ENCODE measurements at regions not wholly inside any gene's neighbourhood (a gene's known extent, or its start where the extent isn't known, plus 50 kb on each side); places are given as distances from the start of the nearest gene placed in this dataset.
A peak's percentile ranks its signal among the peaks of the same experiment; 100 is the strongest.

GRCh38 chr21:19781881-19782652, 1216.1 kb upstream of the NCAM2 start:
- DNase-seq (ENCODE audit: low read depth), result peak; percentile 18
- TF ChIP-seq, protein P1, sequence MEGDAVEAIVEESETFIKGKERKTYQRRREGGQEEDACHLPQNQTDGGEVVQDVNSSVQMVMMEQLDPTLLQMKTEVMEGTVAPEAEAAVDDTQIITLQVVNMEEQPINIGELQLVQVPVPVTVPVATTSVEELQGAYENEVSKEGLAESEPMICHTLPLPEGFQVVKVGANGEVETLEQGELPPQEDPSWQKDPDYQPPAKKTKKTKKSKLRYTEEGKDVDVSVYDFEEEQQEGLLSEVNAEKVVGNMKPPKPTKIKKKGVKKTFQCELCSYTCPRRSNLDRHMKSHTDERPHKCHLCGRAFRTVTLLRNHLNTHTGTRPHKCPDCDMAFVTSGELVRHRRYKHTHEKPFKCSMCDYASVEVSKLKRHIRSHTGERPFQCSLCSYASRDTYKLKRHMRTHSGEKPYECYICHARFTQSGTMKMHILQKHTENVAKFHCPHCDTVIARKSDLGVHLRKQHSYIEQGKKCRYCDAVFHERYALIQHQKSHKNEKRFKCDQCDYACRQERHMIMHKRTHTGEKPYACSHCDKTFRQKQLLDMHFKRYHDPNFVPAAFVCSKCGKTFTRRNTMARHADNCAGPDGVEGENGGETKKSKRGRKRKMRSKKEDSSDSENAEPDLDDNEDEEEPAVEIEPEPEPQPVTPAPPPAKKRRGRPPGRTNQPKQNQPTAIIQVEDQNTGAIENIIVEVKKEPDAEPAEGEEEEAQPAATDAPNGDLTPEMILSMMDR (conservative IDR thresholded peaks at IDR 0.05; ENCODE audit: low read depth, low read length), result peak; percentile 30
- no peak overlapping the region for H3K4me3 ChIP-seq (ENCODE audit: low read depth, low read length)

DNA sequence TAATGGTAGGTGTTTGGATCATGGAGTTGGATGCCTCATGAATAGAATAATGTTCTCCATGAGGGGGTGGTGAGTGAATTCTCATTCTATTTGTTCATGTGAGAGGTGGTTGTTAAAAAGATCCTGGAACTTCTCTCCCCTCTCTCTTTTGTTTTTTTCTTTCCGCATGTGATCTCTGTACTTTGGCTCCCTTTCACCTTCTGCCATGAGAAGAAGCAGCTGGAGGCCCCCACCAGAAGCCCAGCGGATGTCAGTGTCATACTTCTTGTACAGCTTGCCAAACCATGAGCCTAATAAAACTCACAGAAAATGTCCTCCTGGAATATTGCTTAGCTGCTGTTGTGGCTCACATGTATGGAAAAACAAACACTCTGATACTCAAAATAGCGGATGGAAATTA, 1212.3 kb upstream of the NCAM2 start:
- TF ChIP-seq, protein P1 (conservative IDR thresholded peaks at IDR 0.05; ENCODE audit: low read depth, low read length), result no peak
- no peak overlapping the region for H3K4me3 ChIP-seq (ENCODE audit: low read depth, low read length)
- DNase-seq (ENCODE audit: low read depth), result peak; percentile 20

- H3K4me3 ChIP-seq (ENCODE audit: low read depth, low read length), result no peak overlapping the region
- DNase-seq (ENCODE audit: low read depth), result no peak
- TF ChIP-seq, protein P1 (conservative IDR thresholded peaks at IDR 0.05; ENCODE audit: low read depth, low read length), result no peak
Measured at GRCh38 chr21:19792004-19792403, 1206.2 kb upstream of the NCAM2 start.

- peak; percentile 56 for DNase-seq (ENCODE audit: low read depth)
- no peak overlapping the region for H3K4me3 ChIP-seq (ENCODE audit: low read depth, low read length)
- TF ChIP-seq, protein P1 (conservative IDR thresholded peaks at IDR 0.05; ENCODE audit: low read depth, low read length), result no peak
Measured at GRCh38 chr21:19807201-19807600, 1191.0 kb upstream of the NCAM2 start.

DNA sequence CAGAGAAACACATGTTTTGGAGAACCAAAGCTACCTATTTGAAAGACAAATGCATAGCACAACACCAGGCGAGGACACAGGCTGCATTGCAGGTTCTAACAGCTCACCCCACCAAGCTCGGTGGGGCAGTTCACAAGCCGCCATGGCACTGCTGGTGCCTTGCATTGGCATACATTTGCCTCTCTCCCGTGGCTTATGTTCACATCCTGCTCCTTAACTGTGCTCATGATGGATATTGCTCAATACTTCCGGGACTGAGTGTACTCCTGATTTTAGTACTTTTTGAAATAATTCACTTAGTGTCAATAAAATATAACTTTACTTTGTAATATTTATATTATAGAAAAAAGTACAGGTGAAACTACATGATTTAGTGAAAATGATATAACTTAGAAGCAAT, 1187.4 kb upstream of the NCAM2 start:
- H3K4me3 ChIP-seq (ENCODE audit: low read depth, low read length), result no peak overlapping the region
- peak; percentile 69 for DNase-seq (ENCODE audit: low read depth)
- TF ChIP-seq, protein P1 (conservative IDR thresholded peaks at IDR 0.05; ENCODE audit: low read depth, low read length), result no peak

- TF ChIP-seq, protein P1 (conservative IDR thresholded peaks at IDR 0.05; ENCODE audit: low read depth, low read length), result no peak
- no peak for DNase-seq (ENCODE audit: low read depth)
- no peak overlapping the region for H3K4me3 ChIP-seq (ENCODE audit: low read depth, low read length)
Measured at GRCh38 chr21:19830446-19830845, 1167.8 kb upstream of the NCAM2 start.

- H3K4me3 ChIP-seq (ENCODE audit: low read depth, low read length), result no peak overlapping the region
- DNase-seq (ENCODE audit: low read depth), result no peak
- TF ChIP-seq, protein P1 (conservative IDR thresholded peaks at IDR 0.05; ENCODE audit: low read depth, low read length), result no peak
Measured at GRCh38 chr21:19832551-19832950, 1165.7 kb upstream of the NCAM2 start.
